COLO829 (cell line): ENCODE measurements at regions not wholly inside any gene's neighbourhood (a gene's known extent, or its start where the extent isn't known, plus 50 kb on each side); places are given as distances from the start of the nearest gene placed in this dataset.
A peak's percentile ranks its signal among the peaks of the same experiment; 100 is the strongest.
"Not testable (repeated sequence)": the region's sequence is repeated elsewhere in the genome, so short reads cannot be mapped to it uniquely, and the experiment has no call there.

Source experiments
- DNase-seq: peaks from one replicate; pipeline ENCODE4 v3.0.0; 2012; ENCODE audit warnings: low spot score

DNA sequence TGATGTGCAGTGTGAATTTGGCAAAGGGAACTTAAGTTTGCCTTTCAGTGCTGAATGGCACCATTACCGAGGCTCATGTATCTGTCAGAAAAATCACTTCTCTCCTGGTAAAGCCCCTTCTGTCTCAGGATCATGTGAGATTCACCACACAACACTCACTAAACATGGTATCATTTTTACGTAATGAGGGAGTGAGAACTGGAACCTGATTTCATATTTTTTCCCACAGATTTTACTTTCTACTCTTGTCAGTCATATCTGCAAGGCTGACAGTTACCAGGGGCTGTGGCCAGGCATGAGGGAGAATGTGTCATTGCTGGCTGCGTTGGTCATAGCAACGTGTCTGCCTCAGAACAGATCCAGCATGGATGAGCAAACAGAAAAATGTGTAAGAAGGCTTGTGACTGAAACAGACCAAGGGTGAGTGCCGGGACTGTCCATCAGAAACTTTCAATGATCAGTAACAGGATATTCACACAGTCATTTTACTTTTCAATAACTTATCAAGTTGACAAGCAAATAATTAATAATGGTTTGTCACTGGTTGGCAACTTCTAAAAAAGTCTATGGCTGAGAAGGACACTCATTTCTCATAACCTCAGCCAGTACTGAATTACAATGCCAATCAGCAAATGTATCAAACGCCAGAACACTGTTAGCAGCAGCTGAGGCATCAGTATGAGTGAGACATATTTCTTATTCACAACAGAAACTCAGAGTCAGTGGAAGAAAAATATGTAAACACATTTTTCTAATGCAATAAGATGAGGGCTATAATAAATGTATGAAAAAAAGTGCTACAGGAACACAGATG, 100.5 kb downstream of the CDC42EP3 start:
- no peak for DNase-seq

DNA sequence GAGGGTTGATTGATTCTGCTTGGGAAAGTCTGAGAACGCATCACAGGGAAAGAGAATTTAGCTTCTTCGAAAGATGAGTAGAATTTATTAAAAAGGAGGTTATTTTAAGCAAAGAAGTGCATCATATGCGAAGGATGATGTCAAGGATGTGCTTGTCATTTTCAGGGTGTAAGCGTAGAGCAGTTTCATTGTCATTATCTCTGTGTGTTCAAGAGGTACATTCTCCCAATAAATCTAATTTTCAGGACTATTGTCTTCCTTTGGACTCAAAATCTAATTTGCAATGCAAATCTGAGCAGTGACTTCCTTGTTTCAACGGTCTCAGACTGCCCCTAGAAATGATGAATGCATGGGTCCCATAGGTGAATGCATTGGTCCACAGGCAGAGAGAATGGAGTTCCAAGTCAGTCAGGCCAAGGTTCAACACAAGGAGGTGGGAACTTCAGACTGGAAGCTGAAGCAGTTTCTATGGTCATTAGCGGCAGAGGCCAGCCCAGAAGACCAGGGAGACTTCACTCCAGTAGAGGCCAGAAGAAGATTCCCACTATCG, 99.8 kb downstream of the CDC42EP3 start:
- DNase-seq = no peak

DNA sequence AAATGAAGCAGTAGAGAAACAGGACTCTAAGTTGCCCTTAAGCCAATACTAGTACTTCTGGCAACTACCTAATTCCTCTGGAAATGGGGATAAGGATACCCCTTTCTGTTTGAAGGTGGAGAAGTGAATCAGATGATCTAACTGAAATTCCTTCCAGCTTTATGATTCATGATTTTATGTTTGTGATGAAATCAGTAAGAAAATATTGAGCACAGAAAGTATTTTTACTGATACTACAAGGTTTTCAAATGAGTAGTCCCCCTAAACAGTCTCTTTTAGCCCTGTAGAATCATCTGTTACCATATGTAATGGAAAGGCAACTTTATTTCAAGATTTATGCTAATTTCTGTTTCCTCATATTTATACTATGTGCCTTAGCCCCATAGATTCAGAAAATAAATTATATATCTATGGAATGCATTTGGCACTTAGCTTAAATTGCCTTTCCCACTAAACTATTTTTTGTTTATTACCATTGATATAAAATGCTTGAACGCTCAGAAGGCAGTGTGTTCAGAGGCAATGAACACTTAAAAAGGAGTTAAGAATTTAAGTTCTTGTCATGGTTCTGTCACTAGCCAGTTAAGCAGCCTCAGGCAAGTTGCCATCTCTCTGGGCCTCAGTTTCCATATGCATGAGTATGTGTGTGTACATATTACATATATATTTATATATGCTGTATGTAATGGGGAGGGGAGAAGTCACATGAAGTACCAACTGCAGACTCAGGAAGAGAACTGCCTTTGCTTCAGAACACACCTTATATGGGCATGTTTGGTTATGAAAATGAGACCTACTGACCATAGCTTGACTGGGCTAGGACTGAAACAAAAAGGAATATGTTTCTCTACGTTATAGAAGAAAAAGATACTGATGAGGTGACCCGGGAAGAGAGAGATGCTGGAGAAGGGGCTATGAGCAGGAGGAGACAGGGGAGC, 97.7 kb downstream of the CDC42EP3 start:
- DNase-seq = no peak

DNA sequence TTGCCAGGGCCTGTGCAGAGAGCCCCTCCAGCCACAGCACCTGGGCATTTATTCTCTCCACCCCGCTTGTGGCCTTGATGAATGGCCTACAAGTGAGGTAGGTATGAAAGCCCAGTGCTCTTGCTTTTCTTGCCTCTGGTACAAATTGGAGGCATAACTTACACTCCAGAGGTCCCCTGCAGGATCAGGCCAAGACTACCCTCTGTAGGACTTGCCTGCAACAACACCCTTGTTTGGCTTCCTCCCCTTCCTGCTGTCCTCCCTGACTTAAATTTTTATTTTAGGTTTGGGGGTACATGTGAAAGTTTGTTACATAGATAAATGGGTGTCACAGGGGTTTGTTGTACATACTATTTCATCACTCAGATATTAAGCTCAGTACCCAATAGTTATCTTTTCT, 95.7 kb downstream of the CDC42EP3 start:
- DNase-seq = no peak

DNA sequence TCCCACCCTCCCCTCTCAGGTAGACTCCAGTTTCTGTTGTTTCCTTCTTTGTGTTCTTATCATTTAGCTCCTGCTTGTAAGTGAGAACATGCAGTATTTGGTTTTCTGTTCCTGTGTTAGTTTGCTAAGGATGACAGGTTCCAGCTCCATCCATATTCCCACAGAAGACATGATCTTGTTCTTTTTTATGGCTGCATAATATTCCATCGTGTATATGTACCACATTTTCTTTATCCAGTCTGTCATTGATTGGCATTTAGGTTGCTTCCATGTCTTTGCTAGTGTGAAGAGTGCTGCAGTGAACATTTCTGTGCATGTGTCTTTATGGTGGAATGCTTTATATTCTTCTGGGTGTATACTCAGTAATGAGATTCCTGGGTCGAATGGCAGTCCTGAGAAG, 95.2 kb downstream of the CDC42EP3 start:
- not testable (repeated sequence) for DNase-seq

DNA sequence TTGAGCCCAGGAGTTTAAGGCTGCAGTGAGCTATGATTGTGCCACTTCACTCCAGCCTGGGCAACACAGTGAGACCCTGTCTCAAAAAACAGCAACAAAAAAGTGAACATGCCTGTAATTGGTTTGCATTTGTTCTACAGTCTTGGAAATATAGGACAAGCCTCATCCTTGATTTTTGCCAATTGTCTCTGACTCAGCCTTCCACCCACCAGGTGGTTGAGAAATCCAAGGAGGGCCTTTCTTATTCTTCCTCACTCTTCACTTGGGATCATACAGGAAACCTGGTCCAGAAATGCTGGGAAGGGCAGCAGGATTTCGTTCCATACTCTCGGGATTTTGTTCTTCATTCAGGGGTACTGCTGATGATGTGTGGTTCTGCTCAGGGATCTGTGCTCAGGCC, 94.6 kb downstream of the CDC42EP3 start:
- no peak for DNase-seq

DNA sequence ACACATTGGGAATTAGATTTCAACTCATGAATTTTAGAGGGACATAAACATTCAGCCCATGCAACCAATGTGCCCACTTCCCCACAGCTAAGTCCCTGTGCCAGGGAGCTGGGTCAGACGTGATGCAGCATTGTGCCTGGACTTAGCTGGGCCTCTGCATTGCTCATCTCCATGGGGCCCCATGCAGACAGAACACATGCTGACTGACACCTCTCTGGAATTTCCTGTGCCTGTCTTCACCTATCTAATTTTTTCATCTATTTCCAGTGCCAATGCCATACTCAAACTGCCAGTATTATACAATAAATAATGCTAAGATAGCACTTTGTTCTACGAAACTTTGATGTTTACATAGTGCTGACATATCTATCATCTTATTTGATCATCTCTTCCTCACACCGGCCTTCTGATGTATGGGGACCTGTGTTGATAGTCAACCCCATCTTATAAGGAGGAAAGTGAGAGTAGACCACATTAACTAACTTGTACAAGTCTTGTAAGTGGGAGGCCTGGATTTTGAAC, 92.2 kb downstream of the CDC42EP3 start:
- no peak for DNase-seq

DNA sequence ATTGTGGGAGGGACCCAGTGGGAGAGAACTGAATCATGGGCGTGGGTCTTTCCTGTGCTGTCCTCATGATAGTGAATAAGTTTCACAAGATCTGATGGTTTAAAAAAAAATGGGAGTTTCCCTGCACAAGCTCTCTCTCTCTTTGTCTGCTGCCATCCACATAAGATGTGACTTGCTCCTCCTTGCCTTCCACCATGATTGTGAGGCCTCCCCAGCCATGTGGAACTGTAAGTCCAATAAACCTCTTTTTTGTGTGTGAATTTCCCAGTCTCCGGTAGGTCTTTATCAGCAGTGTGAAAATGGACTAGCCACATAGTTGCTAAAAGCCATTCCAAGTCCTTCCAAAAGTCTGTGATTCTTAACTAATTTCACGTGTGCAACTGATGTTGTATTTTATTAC, 91.5 kb downstream of the CDC42EP3 start:
- not testable (repeated sequence) for DNase-seq

DNA sequence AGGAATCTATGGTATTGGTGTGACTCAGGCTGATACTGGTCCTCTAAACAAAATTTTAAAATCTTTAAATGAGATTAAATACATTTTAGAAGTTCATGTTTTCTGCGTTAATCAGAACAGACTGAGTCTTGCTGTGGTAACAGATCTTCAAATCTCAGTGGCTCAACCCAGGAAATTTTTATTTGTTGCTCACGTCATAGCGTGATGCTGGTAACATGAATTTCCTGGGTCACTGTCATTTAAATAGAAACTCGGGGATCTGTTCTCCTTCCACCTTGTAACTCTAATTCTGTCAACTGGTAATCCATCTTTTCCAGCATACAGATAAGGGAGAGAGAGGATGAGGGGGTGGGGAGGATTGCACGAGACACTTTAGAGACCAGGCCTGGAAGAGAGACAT, 90.0 kb downstream of the CDC42EP3 start:
- no peak for DNase-seq

DNA sequence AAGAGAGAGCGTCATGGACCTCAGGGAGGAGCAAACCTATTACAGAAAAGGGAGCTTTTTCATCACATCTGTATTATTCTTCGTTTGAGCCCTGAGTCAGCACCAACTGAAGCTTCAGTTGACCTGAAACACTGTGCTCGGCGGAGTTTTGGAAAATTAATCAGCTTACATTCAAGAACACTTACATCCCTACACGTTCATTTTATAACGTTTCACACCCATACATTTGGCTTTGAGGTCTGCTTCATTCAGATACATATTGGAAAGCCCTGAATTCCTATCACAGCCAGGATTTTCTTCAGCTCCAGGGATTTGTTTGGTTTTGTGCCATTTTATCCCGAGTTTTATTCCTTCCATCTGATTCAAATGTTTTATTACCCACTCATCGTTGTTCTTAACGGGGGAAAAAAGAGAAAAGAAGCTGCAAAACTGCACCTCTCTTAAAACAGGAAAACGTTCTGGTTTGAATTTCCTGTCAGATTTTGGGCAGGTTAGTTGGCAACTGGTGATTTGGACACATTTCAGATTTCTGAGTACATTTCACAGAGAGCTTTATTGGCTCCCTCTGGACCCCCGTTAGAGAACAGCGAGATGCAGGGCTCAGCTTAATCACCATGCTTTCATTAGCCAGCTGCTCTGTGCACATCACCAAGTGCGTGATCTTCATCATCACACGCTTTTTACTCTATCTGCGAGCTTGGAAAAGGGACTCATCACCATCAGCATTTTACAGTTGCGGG, 88.8 kb downstream of the CDC42EP3 start:
- DNase-seq = no peak

DNA sequence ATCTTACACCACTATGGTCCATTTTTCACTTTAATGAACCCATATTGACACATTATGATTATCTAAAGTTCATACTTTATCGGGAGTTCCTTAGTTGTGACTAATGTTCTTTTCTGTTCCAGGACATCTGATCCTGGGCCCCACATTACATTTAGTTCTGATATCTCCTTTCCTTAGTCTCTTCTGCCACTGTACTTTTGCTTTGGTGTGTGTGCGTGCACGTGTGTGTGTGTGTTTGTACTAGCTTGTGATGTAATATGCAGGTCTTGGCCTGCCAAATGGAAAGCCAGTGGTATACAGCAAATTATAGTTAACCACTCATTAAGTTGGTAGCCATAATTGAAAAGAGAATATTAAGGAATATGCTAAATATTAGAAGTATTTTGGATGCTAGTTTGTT, 88.0 kb downstream of the CDC42EP3 start:
- no peak for DNase-seq

DNA sequence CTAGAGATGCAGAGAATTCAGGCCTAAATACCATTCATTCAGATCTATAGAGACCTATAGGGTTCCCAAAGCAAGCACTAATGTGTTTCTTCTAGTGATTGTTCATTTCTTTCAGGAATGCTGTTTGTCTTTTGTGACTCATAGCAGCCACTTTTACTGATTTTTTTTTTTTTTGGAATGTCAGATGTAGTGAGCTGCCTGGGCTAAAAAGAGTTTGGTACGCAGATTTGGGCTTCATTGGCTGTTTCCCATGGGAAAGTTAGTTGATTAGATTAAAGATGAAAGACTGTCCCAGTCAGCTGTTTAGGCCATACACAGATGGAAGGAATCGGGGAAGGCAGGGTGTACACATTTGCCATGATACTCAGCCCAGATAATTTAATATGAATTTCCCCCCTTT, 87.6 kb downstream of the CDC42EP3 start:
- no peak for DNase-seq

DNA sequence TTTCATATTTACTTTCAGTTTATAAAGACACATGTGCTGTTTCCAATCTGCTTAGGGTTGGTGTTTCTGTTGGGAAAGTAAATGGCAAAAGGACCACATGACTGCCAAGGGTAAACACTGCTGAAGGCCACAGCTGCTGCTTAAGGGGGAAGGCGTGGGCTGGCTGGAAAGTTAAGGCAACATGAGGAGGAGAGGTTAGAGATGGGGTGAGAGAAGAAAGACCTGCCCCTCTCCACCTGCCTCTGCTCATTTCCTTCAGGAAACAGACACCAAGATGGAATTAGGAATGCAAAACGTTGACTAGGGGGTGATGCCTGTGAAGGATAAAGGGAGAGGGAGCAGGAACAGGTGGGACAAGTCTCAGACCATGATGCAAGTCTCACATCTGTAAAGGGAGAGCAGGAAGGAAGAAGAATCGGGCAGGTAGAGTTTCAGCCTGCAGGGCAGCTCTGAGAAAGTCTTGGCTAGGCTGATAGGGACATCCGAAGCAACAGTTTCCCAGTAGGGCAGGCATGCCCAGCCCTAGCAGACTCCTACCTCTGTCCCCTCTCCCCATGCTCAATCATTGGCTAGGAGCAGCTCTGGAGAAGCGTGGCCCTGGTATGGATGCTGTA, 86.0 kb downstream of the CDC42EP3 start:
- no peak for DNase-seq

DNA sequence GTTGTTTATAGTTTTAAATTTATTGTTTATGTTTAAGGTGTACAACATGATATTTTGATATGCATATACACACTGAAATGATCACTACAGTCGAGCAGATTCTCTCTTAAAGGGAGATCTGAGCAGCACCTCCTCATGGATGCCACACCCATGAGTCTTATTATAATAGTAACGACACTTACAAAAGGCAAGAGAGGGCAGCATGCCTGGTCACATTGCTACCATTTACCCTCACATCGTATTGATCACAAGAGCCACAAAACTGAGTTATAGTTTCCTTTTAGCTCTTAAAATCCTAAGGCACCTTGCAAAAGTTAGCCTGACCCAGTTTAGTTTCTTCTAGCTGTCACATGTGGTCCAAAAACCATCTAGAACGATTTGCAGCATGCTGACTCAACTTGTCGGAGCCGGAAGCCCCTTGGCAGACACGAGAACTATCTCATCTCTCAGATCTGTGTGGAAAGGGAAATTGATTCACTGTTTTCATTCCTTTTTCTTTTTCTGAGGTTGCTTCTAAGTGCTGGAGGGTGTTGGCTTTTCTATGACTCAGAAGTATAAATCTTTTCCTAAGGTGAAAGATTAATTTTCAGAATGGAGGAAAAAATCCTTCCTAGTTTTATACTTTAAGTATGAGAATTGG, 85.3 kb downstream of the CDC42EP3 start:
- peak; percentile 33 for DNase-seq

DNA sequence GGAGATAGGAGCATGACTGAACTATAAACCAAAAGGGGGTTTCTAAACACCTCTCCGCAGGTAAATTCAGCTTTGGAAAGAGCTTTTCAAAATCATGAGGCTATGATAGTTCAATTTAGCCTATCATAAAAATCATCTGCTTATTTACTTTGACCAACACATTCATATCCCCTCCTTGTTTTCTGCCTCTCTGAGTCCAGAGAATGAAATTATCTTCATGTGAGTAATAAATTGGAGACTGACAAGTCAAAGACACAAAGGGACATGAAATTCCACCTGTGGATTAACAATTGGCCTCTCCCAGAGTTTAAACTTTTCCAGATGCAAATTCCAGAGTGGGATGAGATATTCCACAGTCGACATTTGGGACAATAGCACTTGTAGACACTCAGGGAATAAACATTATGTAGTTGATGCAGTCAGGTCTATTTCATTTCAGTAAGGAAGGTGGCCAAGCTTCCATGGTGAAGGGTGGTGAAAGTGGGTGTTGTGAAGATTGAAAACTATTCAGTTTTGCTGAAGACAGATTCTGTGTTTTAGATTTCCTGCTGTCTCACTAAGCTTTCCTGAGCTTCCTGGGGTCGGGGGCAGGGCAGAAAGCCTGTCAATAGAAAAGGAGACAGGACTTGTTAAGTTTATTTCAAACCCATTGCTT, 84.7 kb downstream of the CDC42EP3 start:
- no peak for DNase-seq

DNA sequence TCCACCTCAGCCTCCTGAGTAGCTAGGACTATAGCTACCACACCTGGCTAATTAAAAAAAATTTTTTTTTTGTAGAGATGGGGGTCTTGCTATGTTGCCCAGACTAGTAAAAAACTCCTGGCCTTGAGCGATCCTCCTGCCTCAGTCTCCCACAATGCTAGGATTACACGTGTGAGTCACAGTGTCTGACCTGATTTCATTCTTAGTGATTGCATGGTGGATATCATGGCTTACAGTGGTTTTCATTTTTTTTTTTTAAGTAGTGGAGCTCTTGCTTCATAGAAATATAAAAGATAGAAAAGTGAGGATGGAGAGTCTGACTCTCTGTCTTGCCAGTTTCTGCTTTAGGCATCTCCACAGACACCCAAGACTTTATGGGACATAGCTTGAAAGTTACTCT, 83.6 kb downstream of the CDC42EP3 start:
- no peak for DNase-seq

DNA sequence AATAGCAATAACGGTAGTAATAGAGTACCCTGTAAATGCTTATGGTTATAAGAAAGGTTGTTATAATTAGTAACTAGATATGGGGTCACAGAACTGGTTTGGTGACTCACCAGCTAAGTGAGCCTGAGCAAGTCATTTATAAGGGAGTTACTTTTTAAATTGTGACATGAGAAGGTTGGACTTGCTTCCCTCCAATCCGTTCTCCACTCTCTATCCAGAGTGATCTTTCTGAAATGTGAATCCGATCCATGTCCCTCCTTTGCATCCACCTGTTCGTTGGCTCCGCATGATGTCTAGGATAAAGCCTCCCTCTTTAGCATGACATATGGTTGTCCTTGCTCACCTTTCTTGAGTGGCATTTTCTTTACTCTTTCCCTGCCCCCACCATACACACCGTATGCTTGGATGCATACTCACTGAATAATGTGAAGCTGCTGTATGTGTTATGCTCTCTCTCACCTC, 83.1 kb downstream of the CDC42EP3 start:
- no peak for DNase-seq

DNA sequence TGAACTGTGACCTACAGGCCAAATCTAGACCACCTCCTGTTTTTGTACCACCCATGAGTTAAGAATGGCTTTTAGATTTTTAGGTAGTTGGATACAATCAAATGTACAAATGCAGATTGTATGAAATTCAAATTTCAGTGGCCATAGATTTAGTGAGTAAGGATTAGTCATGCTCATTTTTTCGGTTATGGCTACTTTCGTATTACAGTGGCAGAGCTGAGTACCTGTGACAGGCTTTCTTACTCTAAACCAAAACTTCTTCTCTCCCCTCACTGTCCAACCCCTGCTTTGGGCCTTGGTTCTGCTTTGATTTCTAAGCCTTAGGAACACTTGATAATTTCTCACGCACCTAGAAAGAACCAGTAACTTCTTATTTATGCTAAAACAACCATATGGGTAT, 82.1 kb downstream of the CDC42EP3 start:
- no peak for DNase-seq

DNA sequence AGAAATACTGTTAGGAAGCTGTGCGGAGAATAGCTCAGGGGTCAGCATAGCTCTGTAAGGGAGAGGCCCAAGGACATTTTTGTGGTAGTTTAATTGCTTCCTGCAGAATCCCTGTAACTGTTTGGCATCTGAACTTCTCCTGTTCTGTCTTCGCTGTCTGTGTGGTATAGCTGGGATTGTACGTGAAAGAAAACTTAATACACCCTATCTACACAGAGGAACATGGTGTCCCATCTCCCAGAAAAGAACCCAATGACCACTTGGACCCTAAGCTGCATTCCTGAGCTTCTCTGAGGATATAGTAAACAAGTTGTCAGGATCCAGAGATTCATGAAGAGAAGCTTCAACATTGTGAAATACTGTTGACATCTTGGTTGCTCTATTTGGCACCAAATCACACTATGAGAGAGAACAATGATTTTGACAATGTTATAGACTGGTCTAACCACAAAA, 81.3 kb downstream of the CDC42EP3 start:
- peak; percentile 35 for DNase-seq
